ENCODE measurements at regions not wholly inside any gene's neighbourhood (a gene's known extent, or its start where the extent isn't known, plus 50 kb on each side); places are given as distances from the start of the nearest gene placed in this dataset.
"Not testable (repeated sequence)": the region's sequence is repeated elsewhere in the genome, so short reads cannot be mapped to it uniquely, and the experiment has no call there.

- not testable (repeated sequence) for TF ChIP-seq EP300, POLR2A (IDR thresholded peaks at IDR 0.05)
Observed at GRCh38 chr16:46388939-46389491, 232.2 kb downstream of the SHCBP1 start.

Measured in suprapubic skin (tissue), 2 donors.